ENCODE measurements at regions not wholly inside any gene's neighbourhood (a gene's known extent, or its start where the extent isn't known, plus 50 kb on each side); places are given as distances from the start of the nearest gene placed in this dataset.

GRCh38 chrX:25356456-25356855, 340.7 kb upstream of the ARX start:
- no peak for TF ChIP-seq CTCF (IDR thresholded peaks at IDR 0.05; ENCODE audit: control extremely low read depth, extremely low read depth, low read depth, missing control alignments)
- ChIA-PET POLR2A (no interaction called here), CTCF (interaction anchor here (1.0 kb wide), 1 partner anchor 9 kb away, joined by 4 read pairs; no protein-coding TSS in a partner anchor)
- no peak for DNase-seq (ENCODE audit: extremely low spot score)

- POLR2A ChIA-PET, result no interaction called here
- no peak for DNase-seq (ENCODE audit: extremely low spot score)
- no peak for TF ChIP-seq CTCF (IDR thresholded peaks at IDR 0.05; ENCODE audit: control extremely low read depth, extremely low read depth, low read depth, missing control alignments)
- CTCF ChIA-PET, result no interaction called here
Measured at GRCh38 chrX:25344161-25344936, 328.6 kb upstream of the ARX start.

- ChIA-PET POLR2A (no interaction called here), CTCF (no interaction called here)
- no peak for DNase-seq (ENCODE audit: extremely low spot score)
- no peak for TF ChIP-seq CTCF (IDR thresholded peaks at IDR 0.05; ENCODE audit: control extremely low read depth, extremely low read depth, low read depth, missing control alignments)
Measured at GRCh38 chrX:25343060-25343459, 327.3 kb upstream of the ARX start.

GRCh38 chrX:25337841-25338240, 322.1 kb upstream of the ARX start:
- ChIA-PET CTCF (no interaction called here), POLR2A (no interaction called here)
- no peak for TF ChIP-seq CTCF (IDR thresholded peaks at IDR 0.05; ENCODE audit: control extremely low read depth, extremely low read depth, low read depth, missing control alignments)
- DNase-seq (ENCODE audit: extremely low spot score), result no peak

GRCh38 chrX:25300994-25301393, 285.2 kb upstream of the ARX start:
- CTCF ChIA-PET, result no interaction called here
- DNase-seq (ENCODE audit: extremely low spot score), result no peak
- POLR2A ChIA-PET, result no interaction called here
- no peak for TF ChIP-seq CTCF (IDR thresholded peaks at IDR 0.05; ENCODE audit: control extremely low read depth, extremely low read depth, low read depth, missing control alignments)

- no peak for DNase-seq (ENCODE audit: extremely low spot score)
- ChIA-PET CTCF (no interaction called here), POLR2A (no interaction called here)
- TF ChIP-seq CTCF (IDR thresholded peaks at IDR 0.05; ENCODE audit: control extremely low read depth, extremely low read depth, low read depth, missing control alignments), result no peak
Measured at GRCh38 chrX:25296850-25297249, 281.1 kb upstream of the ARX start.

Data from GM10248 (cell line).